GM18861 (cell line): ENCODE measurements at regions not wholly inside any gene's neighbourhood (a gene's known extent, or its start where the extent isn't known, plus 50 kb on each side); places are given as distances from the start of the nearest gene placed in this dataset.

ENCODE experiments used
- ATAC-seq: cut with Tn5 transposase; IDR thresholded peaks from one replicate; pipeline ENCODE4 v1.9.1; 2021; ENCODE audit not compliant: unreplicated experiment

DNA sequence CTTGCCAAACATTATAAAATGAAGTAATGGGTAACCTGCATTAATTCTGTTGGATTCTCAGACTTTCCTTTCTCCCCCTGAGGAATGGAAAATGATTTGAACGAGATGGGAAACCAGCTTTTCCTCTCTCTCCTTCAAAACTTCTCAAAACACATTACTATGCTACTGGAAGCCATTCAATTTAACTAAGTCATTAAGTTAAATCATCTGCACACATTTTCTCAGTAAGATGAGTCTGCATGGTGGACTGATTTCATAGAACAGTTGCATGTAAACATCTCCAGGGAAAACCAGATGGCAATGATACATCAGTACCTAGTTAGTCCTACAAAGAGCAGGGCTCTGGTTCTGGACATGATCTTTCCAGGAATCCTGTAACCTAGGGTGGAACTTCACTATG is 59.9 kb downstream of the BMP4 start:
- ATAC-seq, result no peak

DNA sequence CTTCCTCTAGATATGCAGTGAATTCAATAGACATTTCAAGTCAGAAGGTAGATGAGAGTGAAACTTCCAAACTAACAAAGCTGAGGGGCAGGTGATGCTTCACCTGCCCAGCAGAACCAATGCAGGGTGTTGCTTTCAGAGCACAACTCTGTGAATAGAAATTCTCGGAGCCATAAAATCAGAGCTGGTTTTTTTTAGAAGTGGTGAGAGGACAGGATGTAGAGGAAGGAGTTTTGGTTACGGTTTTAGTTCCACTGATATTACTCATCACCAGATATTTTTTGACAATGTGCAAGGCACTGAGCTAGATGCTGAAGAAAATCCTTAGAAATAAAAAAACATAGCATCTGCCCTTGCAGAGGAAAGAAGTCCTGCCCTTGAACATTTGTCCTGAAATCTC is 62.2 kb downstream of the BMP4 start:
- ATAC-seq, result peak; percentile 82

DNA sequence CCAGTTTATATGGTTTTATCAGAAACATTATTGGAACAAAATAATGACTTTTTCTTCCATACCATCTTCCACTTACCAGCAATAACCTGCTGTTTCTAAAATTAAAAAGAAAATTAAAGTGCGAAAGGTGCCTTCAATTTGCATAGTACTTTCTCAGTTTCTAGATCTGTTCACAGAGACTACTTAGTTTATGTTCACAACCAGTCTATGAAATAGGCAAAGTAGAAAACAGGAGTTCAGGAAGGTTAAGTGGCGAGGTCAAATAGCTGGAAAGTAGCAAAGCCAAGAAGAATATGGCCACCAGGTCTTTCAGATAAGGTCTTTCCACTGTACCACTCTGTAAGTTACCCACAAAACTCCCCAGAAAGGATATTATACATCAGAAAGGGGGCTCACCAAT is 63.3 kb downstream of the BMP4 start:
- ATAC-seq, result no peak

DNA sequence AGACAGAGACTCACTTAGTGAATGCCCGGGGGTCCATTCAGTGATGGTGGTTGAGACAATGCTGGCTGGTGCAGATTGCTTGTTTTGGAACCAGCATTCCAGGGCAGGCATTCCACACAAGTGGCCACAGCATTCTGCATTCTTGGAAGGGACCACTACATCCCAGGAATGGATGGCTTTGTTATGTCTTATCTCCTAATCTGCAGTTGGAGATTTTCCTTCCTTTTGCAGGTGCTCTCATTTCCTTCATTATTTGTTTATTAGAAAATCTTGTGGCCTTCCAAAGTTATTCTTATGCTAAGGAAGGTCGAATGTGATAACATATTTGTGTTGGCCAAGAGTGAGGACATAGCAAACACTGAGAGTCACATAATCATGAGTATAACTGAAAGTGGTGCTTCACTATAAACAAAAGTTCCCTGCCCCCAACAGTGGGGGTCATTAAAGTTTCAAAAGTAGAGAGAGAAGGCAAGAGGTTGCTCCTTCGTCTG is 66.0 kb downstream of the BMP4 start:
- ATAC-seq, result no peak

DNA sequence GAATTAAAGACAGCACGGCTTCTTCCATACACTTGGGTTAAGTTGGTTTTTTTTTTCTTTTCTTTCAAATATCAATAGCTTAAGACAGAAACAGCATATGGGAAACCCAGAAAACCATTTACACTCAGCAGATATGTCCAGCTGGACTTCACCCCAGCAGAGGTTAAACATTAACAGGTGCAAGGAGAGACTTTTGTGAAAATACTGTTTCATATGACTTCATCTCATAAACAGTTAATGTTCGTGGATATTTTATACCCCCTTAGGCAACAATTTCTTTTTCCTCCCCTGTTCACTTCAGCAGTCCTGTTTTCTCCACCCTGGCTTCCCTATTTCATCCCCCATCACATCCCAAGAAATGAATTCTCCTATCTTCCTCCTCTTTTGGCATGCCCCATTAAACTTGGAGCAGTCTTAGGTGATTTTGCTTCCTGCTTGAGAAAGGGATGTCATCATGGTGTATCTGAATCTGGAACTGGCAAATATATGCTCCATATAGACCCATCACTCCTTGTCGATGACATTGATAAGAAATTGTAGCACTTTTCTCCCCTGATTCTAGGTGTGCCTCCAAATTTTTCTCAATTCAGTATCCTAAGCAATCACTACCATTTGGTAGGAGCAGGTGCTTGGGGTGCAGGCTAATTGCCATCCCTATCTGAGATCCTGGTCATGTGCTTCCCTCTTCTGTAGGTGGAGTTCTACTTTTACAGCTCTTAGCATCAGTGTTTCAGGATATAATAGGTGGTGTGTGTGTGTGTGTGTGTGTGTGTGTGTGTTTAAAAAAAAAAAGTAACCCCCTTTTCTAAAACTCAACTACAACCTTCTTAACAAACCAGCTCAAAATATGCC is 67.9 kb downstream of the BMP4 start:
- no peak for ATAC-seq

DNA sequence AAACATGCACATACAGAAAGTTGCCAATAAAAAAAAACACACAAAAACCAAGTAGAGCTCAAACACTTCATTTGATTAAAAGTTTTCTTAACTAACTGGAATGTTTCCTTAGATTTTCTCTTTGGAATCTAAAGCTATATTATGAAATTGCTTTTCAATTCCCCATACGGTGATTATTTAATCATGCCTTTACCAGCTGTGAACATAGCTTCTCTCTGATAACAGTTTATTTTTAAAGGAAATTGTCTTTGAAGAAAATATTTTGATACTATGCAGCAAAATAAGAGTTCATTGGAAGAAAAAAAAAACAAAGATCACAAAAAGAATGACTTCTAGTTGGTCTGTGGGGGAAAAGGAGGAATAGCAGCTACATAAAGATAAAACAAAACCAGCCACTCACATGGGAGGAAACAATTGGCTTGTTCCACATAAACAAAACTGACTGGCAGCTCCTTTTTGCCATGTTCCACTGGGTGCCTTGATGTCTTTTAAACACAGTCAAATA is 71.4 kb downstream of the BMP4 start:
- ATAC-seq, result no peak

DNA sequence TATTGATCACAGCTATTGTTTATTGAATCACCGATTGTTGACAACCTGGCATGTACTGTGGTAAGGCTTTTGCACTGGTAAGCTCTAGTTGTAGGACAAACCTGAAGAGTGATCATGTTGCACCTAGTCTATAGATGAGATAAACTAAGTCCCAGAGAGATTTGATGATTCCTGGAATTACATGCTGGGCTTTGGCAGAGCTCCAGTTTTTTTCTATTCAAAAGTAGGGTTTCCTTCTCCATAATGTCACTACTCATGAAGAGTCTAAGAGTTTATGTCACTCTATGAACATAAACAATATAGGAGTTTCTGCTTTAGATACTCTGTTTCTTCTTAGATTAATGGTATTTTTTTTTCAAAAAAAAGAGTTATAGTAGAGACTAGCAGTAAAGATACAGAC is 72.0 kb downstream of the BMP4 start:
- no peak for ATAC-seq

DNA sequence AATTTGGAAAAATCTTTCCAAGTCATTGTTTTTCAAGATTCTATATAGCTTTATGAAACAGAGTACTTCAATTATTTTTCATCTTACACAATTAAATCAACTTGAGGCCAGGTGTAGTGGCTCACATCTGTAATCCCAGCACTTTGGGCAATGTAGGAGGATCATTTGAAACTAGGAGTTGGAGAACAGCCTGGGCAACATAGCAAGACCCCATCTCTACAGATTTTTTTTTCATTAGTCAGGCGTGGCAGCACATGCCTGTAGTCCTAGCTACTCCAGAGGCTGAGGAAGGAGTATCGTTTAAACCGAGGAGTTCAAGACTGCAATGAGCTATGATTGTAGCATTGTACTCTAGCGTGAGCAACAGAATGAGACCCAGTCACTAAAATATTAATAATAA is 72.9 kb downstream of the BMP4 start:
- ATAC-seq, result no peak

DNA sequence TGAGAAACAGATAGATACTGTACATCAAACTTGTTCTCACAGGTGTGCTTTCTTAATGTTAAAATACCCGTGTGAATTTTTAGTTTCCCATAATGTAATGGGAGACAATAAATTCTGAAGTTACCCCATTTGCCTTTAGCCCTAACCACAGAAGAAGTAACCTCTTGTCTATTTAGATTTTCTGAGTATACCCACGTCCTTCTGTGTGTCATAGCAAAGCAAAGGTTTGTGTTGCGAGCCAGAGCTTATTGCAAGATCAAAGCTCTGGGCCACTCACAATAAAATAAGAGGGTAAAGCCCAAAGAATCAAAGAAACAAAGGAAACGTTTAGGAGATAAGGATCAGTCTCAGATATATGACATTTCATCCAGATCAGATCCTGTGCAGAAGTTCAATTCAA is 73.9 kb downstream of the BMP4 start:
- no peak for ATAC-seq

DNA sequence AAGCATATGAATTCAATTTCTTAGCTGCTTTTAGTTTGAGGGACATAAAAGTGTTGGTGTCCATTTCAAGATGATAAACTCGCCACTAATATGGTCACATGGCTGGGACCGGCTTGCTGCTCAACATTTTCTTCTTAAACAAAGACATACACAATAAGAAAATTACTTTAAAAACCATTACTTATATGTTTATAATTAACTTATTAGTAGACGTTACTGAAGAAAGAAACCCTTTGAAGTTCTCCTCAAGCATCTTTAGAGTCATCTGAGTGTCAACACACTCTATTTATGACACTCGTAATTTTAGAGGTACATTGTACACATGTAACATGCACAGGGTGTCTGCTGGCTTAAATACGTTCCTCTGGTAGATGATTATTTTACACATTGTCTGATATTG is 74.7 kb downstream of the BMP4 start:
- ATAC-seq, result no peak

DNA sequence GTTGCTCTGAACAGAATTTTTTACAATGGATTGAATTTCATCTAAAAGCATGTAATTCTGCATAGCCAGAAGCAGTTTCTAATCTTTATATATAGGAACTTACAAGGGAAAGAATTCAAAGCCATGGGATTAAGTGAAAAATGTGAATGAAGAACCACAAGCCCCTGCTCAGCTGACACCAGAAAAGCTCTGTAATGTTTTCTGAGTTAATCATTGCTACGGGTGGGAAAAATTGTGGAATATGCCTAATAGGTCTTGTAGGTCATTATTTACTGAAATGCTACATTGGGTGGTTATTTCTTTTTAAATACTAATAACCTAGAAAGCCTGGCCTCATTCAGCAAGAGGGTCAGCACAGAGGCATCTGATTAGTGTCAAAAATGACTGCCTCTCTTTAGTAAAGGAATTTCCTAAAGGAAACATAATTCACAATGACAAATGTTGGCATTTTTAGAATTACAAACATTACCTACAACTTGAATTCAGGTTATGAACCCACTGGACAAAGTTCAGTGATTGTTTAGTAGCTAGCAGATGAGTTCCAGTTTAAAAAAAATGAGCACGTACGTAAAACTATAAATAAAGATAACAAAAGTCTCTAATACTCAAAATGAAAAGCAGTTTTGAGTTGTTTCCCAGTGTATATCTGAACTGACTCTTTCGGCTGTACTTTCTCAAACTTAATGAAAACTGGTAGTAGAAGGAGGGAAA is 75.3 kb downstream of the BMP4 start:
- no peak for ATAC-seq

DNA sequence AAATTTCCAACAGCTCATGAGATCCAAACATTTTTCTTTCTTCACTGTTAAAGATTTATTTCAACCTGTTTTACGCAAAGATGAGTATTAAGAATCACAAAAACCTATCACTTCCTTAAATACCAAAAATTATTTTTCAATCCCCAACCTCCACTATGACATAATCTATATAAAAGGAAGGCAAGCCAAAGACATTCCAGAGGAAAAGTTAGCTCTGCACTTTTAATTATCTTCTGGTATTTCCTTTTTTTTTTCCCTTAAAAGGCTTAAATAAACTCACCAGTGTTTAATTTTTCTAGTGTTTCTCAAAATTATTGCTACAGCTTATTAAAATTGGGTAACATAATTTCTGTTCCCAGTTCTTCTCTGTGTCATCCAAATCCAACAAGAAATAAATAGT is 75.9 kb downstream of the BMP4 start:
- ATAC-seq, result no peak

DNA sequence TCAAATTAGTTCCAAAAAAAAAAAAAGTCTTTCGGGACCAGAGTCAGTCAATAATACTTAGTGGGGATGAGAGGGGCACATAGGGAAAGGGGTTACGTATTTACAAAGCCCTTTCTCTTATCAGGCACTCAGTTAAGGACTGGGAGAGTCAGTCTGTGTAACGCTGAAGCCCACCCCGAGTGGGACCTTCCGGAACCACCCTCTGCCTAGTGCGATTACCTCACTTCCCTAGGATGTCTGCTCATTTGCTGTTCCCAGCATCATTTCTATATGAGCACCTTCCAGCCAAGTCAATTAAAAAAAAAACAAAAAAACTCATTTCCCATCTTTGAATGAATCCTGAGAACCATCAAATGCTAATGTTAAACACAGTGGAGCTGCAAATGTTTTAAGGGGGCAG is 76.9 kb downstream of the BMP4 start:
- ATAC-seq, result no peak

DNA sequence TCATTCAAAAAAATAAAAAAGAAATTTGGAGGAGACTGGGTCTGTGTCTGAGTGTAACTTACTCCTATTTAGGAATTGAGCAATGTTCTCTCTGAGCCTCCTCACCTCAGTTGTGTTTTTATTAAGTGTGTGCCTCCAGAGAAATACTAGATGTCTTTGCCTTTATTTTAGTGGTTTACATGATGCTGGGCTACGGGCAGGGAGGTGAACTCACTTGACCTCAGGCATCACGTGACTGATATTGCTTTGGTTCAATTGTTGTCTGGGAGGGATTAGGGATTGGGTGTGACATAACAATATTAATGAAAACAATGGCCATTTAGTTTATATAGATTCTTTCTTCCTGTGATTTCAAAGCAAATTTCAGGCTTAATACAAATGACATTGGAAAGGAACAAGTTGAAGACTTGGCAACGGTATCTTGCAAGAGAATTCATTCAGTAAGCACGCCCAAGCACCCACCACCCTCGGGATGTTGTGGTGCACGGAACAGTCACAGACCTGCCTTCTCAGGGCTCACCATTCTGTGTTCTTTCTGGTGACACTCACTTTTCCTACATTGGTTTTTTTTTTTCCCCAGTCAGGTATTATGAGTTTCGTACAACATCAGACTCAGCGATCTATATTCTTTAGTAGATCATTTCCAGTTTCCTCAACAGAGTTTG is 77.5 kb downstream of the BMP4 start:
- ATAC-seq, result no peak

DNA sequence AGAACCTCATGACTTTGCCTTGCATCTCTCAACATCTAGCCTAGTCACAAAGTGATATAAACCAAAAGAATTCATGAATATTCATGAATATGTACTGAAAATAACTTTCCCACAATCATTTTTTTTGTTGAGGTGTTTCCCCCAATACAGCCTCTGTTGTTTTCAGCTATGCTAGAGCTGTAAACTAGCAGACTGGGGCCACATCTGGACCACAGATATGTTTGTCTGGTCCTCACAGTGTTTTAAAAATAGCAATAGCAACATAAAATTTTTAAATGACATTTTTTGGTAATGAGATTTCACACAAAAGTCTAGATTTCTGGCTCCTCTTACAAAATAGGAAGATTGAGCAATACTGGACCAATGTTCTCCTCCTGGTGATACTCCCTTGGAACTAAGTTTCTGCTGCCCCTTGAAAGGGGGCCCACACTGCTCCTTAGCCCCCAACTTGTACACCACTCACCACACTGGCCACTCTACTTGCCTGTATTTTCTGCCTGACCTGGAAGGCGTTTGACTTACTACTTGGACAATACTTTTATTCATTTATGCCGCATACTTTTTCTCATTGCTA is 81.2 kb downstream of the BMP4 start:
- ATAC-seq, result no peak

DNA sequence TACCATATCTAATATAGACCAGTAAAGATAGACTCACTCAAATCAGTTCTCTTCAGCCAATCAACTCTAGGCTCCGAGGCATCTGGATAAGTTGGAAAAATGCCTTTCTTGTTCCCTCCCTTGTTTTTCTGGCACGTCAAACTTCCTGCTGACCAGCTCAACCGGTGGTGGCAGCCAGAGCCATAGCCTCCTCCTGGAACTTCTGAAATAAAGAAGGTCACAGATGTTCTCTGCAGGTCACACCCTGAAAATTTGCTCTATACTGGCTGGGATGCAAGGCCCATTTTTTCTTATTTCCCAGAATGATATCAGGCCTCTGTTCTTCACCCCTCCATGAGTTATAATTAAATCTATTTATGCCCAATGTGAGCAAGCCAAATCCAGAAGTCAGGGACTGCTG is 81.9 kb downstream of the BMP4 start:
- ATAC-seq, result no peak

DNA sequence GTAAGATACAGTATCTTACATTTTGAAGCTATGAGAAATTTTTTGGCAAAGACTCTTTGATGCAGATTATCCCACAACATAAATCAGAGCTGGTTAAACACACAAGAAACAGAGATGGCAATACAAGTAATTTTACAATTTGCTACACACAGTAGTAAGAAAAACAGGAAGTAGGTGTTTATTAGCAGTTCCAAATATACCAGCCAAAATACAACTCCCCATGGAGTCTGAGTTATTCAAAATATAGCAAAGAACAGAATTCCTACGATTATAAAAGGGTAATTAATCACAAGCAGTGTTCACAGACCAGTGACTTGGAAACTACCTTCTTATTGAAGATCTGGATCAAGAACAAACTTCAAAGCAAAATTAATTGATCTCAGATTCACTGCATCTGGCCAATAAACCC is 83.9 kb downstream of the BMP4 start:
- no peak for ATAC-seq

DNA sequence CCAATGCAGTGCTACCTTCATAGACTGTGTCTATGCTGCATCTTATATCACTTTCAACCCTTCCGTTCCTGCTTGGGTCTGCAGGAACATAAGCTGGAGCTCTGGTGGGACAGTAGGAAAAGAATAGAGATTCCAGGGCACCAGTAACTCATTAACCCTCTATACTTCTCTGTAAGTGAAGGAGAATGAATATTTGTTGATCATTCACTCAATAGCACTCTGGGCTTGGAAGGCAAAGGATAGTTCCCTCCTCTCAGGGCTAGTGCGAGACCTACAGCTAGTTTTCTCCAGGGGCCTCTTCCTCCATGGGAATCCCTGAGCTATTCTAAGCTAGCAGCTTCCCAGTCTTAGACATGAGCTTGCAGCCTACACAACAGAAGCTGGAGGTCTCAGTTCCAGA is 84.7 kb downstream of the BMP4 start:
- ATAC-seq, result no peak

DNA sequence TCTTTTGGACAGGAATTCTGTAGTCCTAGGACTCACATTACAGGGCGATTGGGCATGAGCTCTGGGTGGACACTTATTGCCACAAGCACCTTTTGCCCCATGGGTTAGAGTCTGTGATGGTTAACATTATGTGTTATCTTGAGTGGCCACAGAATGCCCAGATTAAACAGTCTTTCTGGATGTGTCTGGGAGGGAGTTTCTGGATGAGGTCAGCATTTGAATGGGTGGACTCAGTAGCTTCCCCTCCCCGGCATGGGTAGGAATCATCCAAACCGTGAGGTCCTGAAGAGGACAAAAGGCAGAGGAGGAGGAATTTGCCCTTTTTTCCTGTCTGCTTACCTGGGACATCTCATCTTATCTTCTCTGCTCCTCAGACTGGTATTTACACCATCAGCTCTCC is 85.6 kb downstream of the BMP4 start:
- ATAC-seq, result no peak

DNA sequence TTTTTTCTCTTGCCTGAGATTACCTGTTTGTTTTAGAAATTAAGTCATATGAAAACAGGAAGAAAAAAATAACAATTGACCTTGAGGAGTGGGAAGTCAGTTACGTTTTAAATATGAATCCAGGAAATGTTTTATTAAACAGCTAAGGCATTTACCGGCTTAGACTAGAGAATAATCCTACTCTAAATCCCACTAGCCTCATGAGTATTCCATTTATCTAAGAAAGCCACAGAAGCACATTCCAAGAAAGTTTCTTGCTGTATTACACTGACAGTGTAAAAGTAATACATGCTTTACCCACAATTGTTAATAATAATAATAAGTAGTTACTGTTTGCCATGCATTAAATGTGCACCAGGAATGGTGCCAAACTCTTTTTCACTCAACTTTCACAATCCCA is 90.9 kb downstream of the BMP4 start:
- ATAC-seq, result no peak

DNA sequence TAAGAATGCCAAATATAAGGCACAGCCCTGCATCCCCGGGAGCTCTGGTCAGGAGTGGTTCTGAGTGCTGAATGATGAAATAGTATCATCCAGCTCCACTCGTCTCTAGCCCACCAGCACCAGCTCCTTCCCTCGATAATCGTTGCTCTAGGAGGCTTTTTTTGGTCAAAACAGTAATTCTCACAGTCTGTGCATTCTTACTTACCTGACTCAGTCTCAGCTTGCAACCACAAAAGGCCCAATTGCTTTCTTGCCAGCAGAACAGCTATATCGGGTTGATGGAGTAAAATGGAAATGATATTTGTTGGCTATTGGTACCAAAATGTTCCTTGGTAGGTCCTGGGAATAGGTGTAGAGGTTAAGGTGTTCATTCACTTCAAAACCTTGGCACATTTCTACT is 94.8 kb downstream of the BMP4 start:
- no peak for ATAC-seq

DNA sequence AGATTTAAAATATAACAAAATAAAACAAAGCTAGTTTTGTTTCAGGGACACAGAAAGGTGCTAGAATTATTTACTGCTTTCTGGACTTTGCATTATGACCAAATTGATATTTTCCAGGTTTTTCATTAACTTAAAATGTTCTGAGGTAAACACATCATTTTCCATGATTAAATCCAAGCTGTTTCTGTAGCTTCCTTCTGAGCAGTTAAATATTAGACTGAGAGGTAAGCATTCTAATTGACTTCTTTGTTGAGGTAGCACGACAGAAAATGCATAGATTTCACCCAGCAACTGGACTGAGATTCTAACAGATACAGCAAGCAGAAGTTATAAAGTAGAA is 98.3 kb downstream of the BMP4 start:
- ATAC-seq, result no peak
